Aorta (tissue), 5 donors: ENCODE measurements at regions not wholly inside any gene's neighbourhood (a gene's known extent, or its start where the extent isn't known, plus 50 kb on each side); places are given as distances from the start of the nearest gene placed in this dataset.
A peak's percentile ranks its signal among the peaks of the same experiment; 100 is the strongest.

Source experiments
- ATAC-seq: fragments of 200-7000 bp; cut with Tn5 transposase; one replicate; pipeline ENCODE4 v1.9.1; 2022; ENCODE audit warnings: moderate library complexity; ENCODE audit not compliant: low FRiP score
- DNase-seq, 2 donors: peaks; one replicate each; pipeline ENCODE4 v3.0.0-alpha.2; 2020
- H3K27ac ChIP-seq, 2 donors: one replicate each; pipeline ENCODE4 v1.5.1; 2013; ENCODE audit warnings: low read length in 2 of 2, mild to moderate bottlenecking in 2 of 2, moderate library complexity in 2 of 2, control low read depth in 1 of 2, inconsistent platforms in 1 of 2, low read depth in 1 of 2
- H3K27me3 ChIP-seq, 2 donors: one replicate each; pipeline ENCODE4 v1.6.1; 2013; ENCODE audit warnings: control low read depth in 1 of 2, low read length in 1 of 2, mild to moderate bottlenecking in 1 of 2, moderate library complexity in 1 of 2; ENCODE audit not compliant: insufficient read depth in 2 of 2, control insufficient read depth in 1 of 2
- H3K36me3 ChIP-seq, 2 donors: one replicate each; pipeline ENCODE4 v1.6.1; 2013; ENCODE audit warnings: control low read depth in 1 of 2, low read length in 1 of 2, mild to moderate bottlenecking in 1 of 2; ENCODE audit not compliant: insufficient read depth in 2 of 2, control insufficient read depth in 1 of 2
- H3K4me1 ChIP-seq, 2 donors: one replicate each; pipeline ENCODE4 v1.6.1; 2013; ENCODE audit warnings: low read length in 2 of 2, control low read depth in 1 of 2, mild to moderate bottlenecking in 1 of 2, moderate library complexity in 1 of 2; ENCODE audit not compliant: insufficient read depth in 2 of 2, control insufficient read depth in 1 of 2
- H3K4me3 ChIP-seq, 2 donors: one replicate each; pipeline ENCODE4 v1.5.1; 2013; ENCODE audit warnings: low read length in 2 of 2, control low read depth in 1 of 2, mild to moderate bottlenecking in 1 of 2
- H3K9me3 ChIP-seq: one replicate; pipeline ENCODE4 v1.6.1; 2013; ENCODE audit warnings: mild to moderate bottlenecking, low read length; ENCODE audit not compliant: control insufficient read depth
- WGBS, 2 donors: extraction: QIAGEN DNeasy Blood & Tissue Kit; methylation state at CpG; one replicate each; pipeline ENCODE4 v1.1.7; 2013; 5-methylcytosine and 5-hydroxymethylcytosine counted together
- intact Hi-C, 2 donors: fragments of 100-400 bp; cut with DNase I; formaldehyde crosslinking; loops; one replicate each; pipeline versions ENCODE4 v1.14.2 to v1.15.0; 2022
- donor health status: healthy with polysubstance abuse.
- donor health status: Bipolar disorder and iron deficiency.
- donor health status: DM: no; HTN: no; CAD: no.
- donor health status: DM: no; HTN: no; CAD: no.
- donor health status: DM: yes; HTN: yes; CAD: no.

- intact Hi-C loops: no loop called here
- Histone ChIP-seq H3K36me3 (no peaks in the 10 kb centered on the region), H3K4me3 (no peak overlapping the region), H3K4me1 (no peaks in the 10 kb centered on the region), H3K27me3 (no peaks in the 10 kb centered on the region), H3K9me3 (peaks cover 1% of the 10 kb centered on the region), H3K27ac (no peak overlapping the region)
- DNase-seq (no peak), ATAC-seq (no peak)
- WGBS, 2 donors: 65 to 74% methylated on average over 4 of the region's 4 CpGs
Measured at GRCh38 chr3:16816048-16816780, 68.5 kb upstream of the PLCL2 start.

GRCh38 chr3:16817197-16817596 is 67.6 kb upstream of the PLCL2 start:
- H3K4me1 ChIP-seq: no peaks in the 10 kb centered on the region
- intact Hi-C loops: no loop called here
- no peaks in the 10 kb centered on the region for H3K27me3 ChIP-seq
- no peak for DNase-seq
- no peak overlapping the region for H3K4me3 ChIP-seq
- ATAC-seq: no peak
- H3K27ac ChIP-seq: no peak overlapping the region
- no peaks in the 10 kb centered on the region for H3K36me3 ChIP-seq
- H3K9me3 ChIP-seq: peaks cover 1% of the 10 kb centered on the region
- 59 to 67% methylated on average over 2 of the region's 2 CpGs for WGBS, 2 donors

- Histone ChIP-seq H3K36me3 (no peaks in the 10 kb centered on the region), H3K27ac (no peak overlapping the region), H3K9me3 (peaks cover 1% of the 10 kb centered on the region), H3K4me3 (no peak overlapping the region), H3K4me1 (no peaks in the 10 kb centered on the region), H3K27me3 (no peaks in the 10 kb centered on the region)
- 82 to 89% methylated on average over 4 of the region's 4 CpGs for WGBS, 2 donors
- ATAC-seq (no peak), DNase-seq (no peak)
- intact Hi-C loops: no loop called here
Measured at GRCh38 chr3:16818194-16818593, 66.6 kb upstream of the PLCL2 start.

DNA sequence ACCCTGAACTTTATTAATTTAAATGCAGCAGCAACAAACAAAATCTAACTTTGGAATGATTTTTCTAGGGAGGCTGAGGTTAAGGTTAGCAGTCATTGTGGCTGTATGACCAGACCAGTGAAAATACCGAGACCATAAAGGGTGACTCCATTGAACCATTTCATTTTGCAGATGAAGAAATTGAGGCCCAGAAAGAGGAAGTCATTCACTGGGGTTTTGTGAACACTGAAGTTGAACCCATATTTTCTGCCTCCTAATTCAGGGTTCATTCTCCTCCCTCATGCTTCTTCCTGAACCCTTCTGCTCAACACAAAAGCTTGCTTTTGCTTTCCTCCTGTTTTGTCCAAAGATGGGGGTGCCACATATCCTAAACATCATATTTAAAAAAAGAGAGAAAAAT is 65.8 kb upstream of the PLCL2 start:
- no peaks in the 10 kb centered on the region for H3K27me3 ChIP-seq
- no peak for DNase-seq
- no peaks in the 10 kb centered on the region for H3K4me1 ChIP-seq
- intact Hi-C loops: no loop called here
- no peak for ATAC-seq
- no peak overlapping the region for H3K4me3 ChIP-seq
- no peaks in the 10 kb centered on the region for H3K9me3 ChIP-seq
- WGBS, 2 donors: 91% methylated on average over 1 of the region's 1 CpG
- H3K27ac ChIP-seq: no peak overlapping the region
- H3K36me3 ChIP-seq: no peaks in the 10 kb centered on the region

GRCh38 chr3:16820485-16820884 is 64.3 kb upstream of the PLCL2 start:
- intact Hi-C loops: no loop called here

GRCh38 chr3:16821053-16821452 is 63.7 kb upstream of the PLCL2 start:
- ATAC-seq: no peak
- Histone ChIP-seq H3K9me3 (no peaks in the 10 kb centered on the region), H3K4me1 (peaks cover 0 to 7% of the 10 kb centered on the region in 2 donors), H3K27ac (no peak overlapping the region), H3K36me3 (no peaks in the 10 kb centered on the region), H3K27me3 (no peaks in the 10 kb centered on the region), H3K4me3 (no peak overlapping the region)
- intact Hi-C loops: no loop called here
- DNase-seq: no peak
- WGBS, 2 donors: 76 to 80% methylated on average over 4 of the region's 4 CpGs

More at GRCh38 chr3:16820485-16820884, 64.3 kb upstream of the PLCL2 start:
- no peaks in the 10 kb centered on the region for H3K27me3 ChIP-seq
- H3K4me1 ChIP-seq: peaks cover 0 to 5% of the 10 kb centered on the region in 2 donors
- no peak for DNase-seq
- no peaks in the 10 kb centered on the region for H3K36me3 ChIP-seq
- H3K27ac ChIP-seq: no peak overlapping the region
- ATAC-seq: no peak
- no peaks in the 10 kb centered on the region for H3K9me3 ChIP-seq
- no peak overlapping the region for H3K4me3 ChIP-seq

- 84 to 87% methylated on average over 5 of the region's 5 CpGs for WGBS, 2 donors
Measured at GRCh38 chr3:16824081-16824696, 60.6 kb upstream of the PLCL2 start.

GRCh38 chr3:16825617-16826204 is 59.0 kb upstream of the PLCL2 start:
- peaks cover 0 to 7% of the 10 kb centered on the region in 2 donors for H3K4me1 ChIP-seq
- H3K27me3 ChIP-seq: no peaks in the 10 kb centered on the region
- H3K4me3 ChIP-seq: no peak overlapping the region
- H3K36me3 ChIP-seq: no peaks in the 10 kb centered on the region
- no peaks in the 10 kb centered on the region for H3K9me3 ChIP-seq
- DNase-seq (no peak), ATAC-seq (peak; percentile 67)
- WGBS, 2 donors: 9 to 11% methylated on average over 5 of the region's 5 CpGs
- H3K27ac ChIP-seq: no peak overlapping the region
- intact Hi-C loops: no loop called here

More at GRCh38 chr3:16824081-16824696, 60.6 kb upstream of the PLCL2 start:
- H3K36me3 ChIP-seq: no peaks in the 10 kb centered on the region
- ATAC-seq (no peak), DNase-seq (no peak)
- no peak overlapping the region for H3K4me3 ChIP-seq
- H3K27ac ChIP-seq: no peak overlapping the region
- intact Hi-C loops: no loop called here
- H3K27me3 ChIP-seq: no peaks in the 10 kb centered on the region
- H3K9me3 ChIP-seq: no peaks in the 10 kb centered on the region
- peaks cover 0 to 7% of the 10 kb centered on the region in 2 donors for H3K4me1 ChIP-seq

DNA sequence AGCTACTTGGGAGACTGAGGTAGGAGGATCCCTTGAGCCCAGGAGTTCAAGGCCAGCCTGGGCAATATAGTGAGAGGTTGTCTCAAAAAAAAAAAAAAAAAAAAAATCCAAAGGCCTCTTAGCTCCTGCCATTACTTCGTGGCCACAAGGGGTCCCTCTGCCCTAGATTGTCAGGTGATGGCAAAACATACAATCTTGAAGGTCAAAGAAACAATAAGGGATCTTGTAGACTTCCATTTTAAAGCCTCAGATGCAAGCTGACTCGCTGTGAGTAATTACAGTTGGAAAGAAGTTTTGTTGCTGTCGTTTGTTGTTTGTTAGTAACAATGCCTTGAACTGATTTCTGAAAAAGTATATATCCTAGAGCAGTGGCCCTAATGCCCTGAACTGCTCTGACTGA is 55.9 kb upstream of the PLCL2 start:
- H3K27me3 ChIP-seq: no peaks in the 10 kb centered on the region
- no peak for DNase-seq
- H3K36me3 ChIP-seq: no peaks in the 10 kb centered on the region
- intact Hi-C loops: no loop called here
- H3K4me1 ChIP-seq: peaks cover 0 to 7% of the 10 kb centered on the region in 2 donors
- ATAC-seq: no peak
- H3K4me3 ChIP-seq: no peak overlapping the region
- no peaks in the 10 kb centered on the region for H3K9me3 ChIP-seq
- no peak overlapping the region for H3K27ac ChIP-seq
- 58 to 60% methylated on average over 3 of the region's 3 CpGs for WGBS, 2 donors
